ENCODE measurements at regions not wholly inside any gene's neighbourhood (a gene's known extent, or its start where the extent isn't known, plus 50 kb on each side); places are given as distances from the start of the nearest gene placed in this dataset.

GRCh38 chr11:70824605-70825245, 426.4 kb downstream of the CTTN start:
- no peak for DNase-seq (ENCODE audit: low spot score)

GRCh38 chr11:70825893-70826540, 426.4 kb downstream of the SHANK2 start:
- no peak for DNase-seq (ENCODE audit: low spot score)

GRCh38 chr11:70826541-70827335, 425.6 kb downstream of the SHANK2 start:
- DNase-seq (ENCODE audit: low spot score): no peak

GRCh38 chr11:70828593-70829082, 423.7 kb downstream of the SHANK2 start:
- DNase-seq (ENCODE audit: low spot score): no peak

- DNase-seq (ENCODE audit: low spot score): no peak
Observed at GRCh38 chr11:70829134-70829885, 423.1 kb downstream of the SHANK2 start.

- DNase-seq (ENCODE audit: low spot score): no peak
Observed at GRCh38 chr11:70829886-70830272, 422.5 kb downstream of the SHANK2 start.

- DNase-seq (ENCODE audit: low spot score): no peak
Observed at GRCh38 chr11:70833011-70833410, 419.4 kb downstream of the SHANK2 start.

- DNase-seq (ENCODE audit: low spot score): no peak
Observed at GRCh38 chr11:70833554-70833953, 418.8 kb downstream of the SHANK2 start.

- DNase-seq (ENCODE audit: low spot score): no peak
Observed at GRCh38 chr11:70834277-70834940, 418.0 kb downstream of the SHANK2 start.

GRCh38 chr11:70834984-70835560, 417.3 kb downstream of the SHANK2 start:
- no peak for DNase-seq (ENCODE audit: low spot score)

- DNase-seq (ENCODE audit: low spot score): no peak
Observed at GRCh38 chr11:70836071-70836470, 416.3 kb downstream of the SHANK2 start.

- DNase-seq (ENCODE audit: low spot score): no peak
Observed at GRCh38 chr11:70838198-70838597, 414.2 kb downstream of the SHANK2 start.

- DNase-seq (ENCODE audit: low spot score): no peak
Observed at GRCh38 chr11:70839851-70840250, 412.5 kb downstream of the SHANK2 start.

- DNase-seq (ENCODE audit: low spot score): no peak
Observed at GRCh38 chr11:70841264-70841663, 411.1 kb downstream of the SHANK2 start.

- no peak for DNase-seq (ENCODE audit: low spot score)
Observed at GRCh38 chr11:70842256-70842655, 410.1 kb downstream of the SHANK2 start.

GRCh38 chr11:70842701-70843100, 409.7 kb downstream of the SHANK2 start:
- no peak for DNase-seq (ENCODE audit: low spot score)

- no peak for DNase-seq (ENCODE audit: low spot score)
Observed at GRCh38 chr11:70843906-70844305, 408.5 kb downstream of the SHANK2 start.

- DNase-seq (ENCODE audit: low spot score): no peak
Observed at GRCh38 chr11:70844387-70844786, 408.0 kb downstream of the SHANK2 start.

- DNase-seq (ENCODE audit: low spot score): no peak
Observed at GRCh38 chr11:70845591-70846041, 406.8 kb downstream of the SHANK2 start.

- DNase-seq (ENCODE audit: low spot score): no peak
Observed at GRCh38 chr11:70846781-70847655, 405.4 kb downstream of the SHANK2 start.

Measured in D341Med (cell line).